K562 (cell line): ENCODE measurements at regions not wholly inside any gene's neighbourhood (a gene's known extent, or its start where the extent isn't known, plus 50 kb on each side); places are given as distances from the start of the nearest gene placed in this dataset.
A peak's percentile ranks its signal among the peaks of the same experiment; 100 is the strongest.

ENCODE experiments used
- ARID1B ChIP-seq: fragments of 450-650 bp; IDR thresholded peaks from 2 replicates; pipeline ENCODE4 v1.6.1; 2016; ENCODE audit warnings: antibody characterized with exemption, mild to moderate bottlenecking, inconsistent platforms
- C11orf30 ChIP-seq: fragments of 450-650 bp; IDR thresholded peaks from 2 replicates; pipeline ENCODE4 v1.6.1; 2016; ENCODE audit warnings: low read depth, mild to moderate bottlenecking
- CBFA2T3 ChIP-seq: fragments of 450-650 bp; IDR thresholded peaks from 2 replicates; pipeline ENCODE4 v1.6.1; 2017
- CREM ChIP-seq: IDR thresholded peaks from 2 replicates; pipeline ENCODE4 v1.6.1; 2014; ENCODE audit warnings: antibody characterized with exemption, low read depth
- EGR1 ChIP-seq: fragments of 450-650 bp; conservative IDR thresholded peaks from 2 replicates; pipeline ENCODE4 v1.6.1; 2017; ENCODE audit warnings: mild to moderate bottlenecking
- FOXK2 ChIP-seq, 2 experiments: fragments of 450-650 bp; IDR thresholded peaks in 1 of 2; conservative IDR thresholded peaks in 1 of 2; 2 replicates each; pipeline ENCODE4 v1.6.1; 2016; ENCODE audit warnings: low read depth in 2 of 2, mild to moderate bottlenecking in 1 of 2
- JUND ChIP-seq, 2 experiments: IDR thresholded peaks; 2 replicates in 1 of 2; 3 replicates in 1 of 2; pipeline ENCODE4 v1.6.1; 2011; ENCODE audit warnings: borderline replicate concordance in 2 of 2, low read depth in 2 of 2, low read length in 2 of 2, improper control_type of control experiment in 1 of 2, missing biosample characterization in 1 of 2, missing genetic modification characterization in 1 of 2, missing genetic modification reagents in 1 of 2
- KAT2B ChIP-seq: IDR thresholded peaks from one replicate; pipeline ENCODE4 v1.6.1; 2012; ENCODE audit warnings: low read depth, mild to moderate bottlenecking, control low read depth, inconsistent platforms, low read length, moderate library complexity
- KDM1A ChIP-seq, 2 experiments: fragments of 450-650 bp; IDR thresholded peaks; 2 replicates each; pipeline ENCODE4 v1.6.1; 2016; ENCODE audit warnings: mild to moderate bottlenecking in 2 of 2
- L3MBTL2 ChIP-seq: fragments of 450-650 bp; IDR thresholded peaks from 2 replicates; pipeline ENCODE4 v1.6.1; 2016; ENCODE audit warnings: mild to moderate bottlenecking, moderate library complexity
- MBD2 ChIP-seq: sonication (generic); IDR thresholded peaks from 2 replicates; pipeline ENCODE4 v1.6.1; 2016; ENCODE audit warnings: low read depth, borderline replicate concordance
- MED1 ChIP-seq: sonication (generic); formaldehyde crosslinking; IDR thresholded peaks from 2 replicates; pipeline ENCODE4 v1.8.1; 2023; ENCODE audit warnings: missing genetic modification reagents, borderline replicate concordance
- NFE2 ChIP-seq: IDR thresholded peaks from 2 replicates; pipeline ENCODE4 v1.6.1; 2014; ENCODE audit warnings: antibody characterized with exemption, low read depth
- NFIX ChIP-seq: fragments of 250-450 bp; sonication (Bioruptor Pico); IDR thresholded peaks from 2 replicates; pipeline ENCODE4 v1.4.0; 2020; ENCODE audit warnings: low read depth, mild to moderate bottlenecking, moderate library complexity
- PCBP2 ChIP-seq: fragments of 200-400 bp; formaldehyde crosslinking; IDR thresholded peaks from 2 replicates; pipeline ENCODE4 v1.6.1; 2018; ENCODE audit warnings: low read length, low read depth, mild to moderate bottlenecking, moderate library complexity; ENCODE audit not compliant: poor library complexity, severe bottlenecking
- RFX1 ChIP-seq: fragments of 450-650 bp; IDR thresholded peaks from 2 replicates; pipeline ENCODE4 v1.6.1; 2016; ENCODE audit warnings: mild to moderate bottlenecking, moderate library complexity
- SMARCB1 ChIP-seq: IDR thresholded peaks from 2 replicates; pipeline ENCODE4 v1.6.1; 2011; ENCODE audit warnings: improper control_type of control experiment, low read depth; ENCODE audit not compliant: insufficient read length
- TCFL5 ChIP-seq: fragments of 250-450 bp; sonication (Bioruptor Pico); conservative IDR thresholded peaks from 2 replicates; pipeline ENCODE4 v1.6.1; 2021; ENCODE audit warnings: mild to moderate bottlenecking, moderate library complexity, matching md5 sums
- ZC3H11A ChIP-seq: IDR thresholded peaks from 2 replicates; pipeline ENCODE4 v1.6.1; 2012; ENCODE audit warnings: low read depth, low read length, improper control_type of control experiment
- ZC3H4 ChIP-seq: sonication (generic); formaldehyde crosslinking; IDR thresholded peaks from 2 replicates; pipeline ENCODE4 v1.9.0; 2021; ENCODE audit warnings: missing genetic modification reagents, borderline replicate concordance
- ZNF134 ChIP-seq: fragments of 250-450 bp; sonication (Bioruptor Pico); conservative IDR thresholded peaks from 2 replicates; pipeline ENCODE4 v1.4.0; 2020
- ZNF707 ChIP-seq: fragments of 250-450 bp; sonication (Bioruptor Pico); conservative IDR thresholded peaks from 2 replicates; pipeline ENCODE4 v1.8.0; 2022; ENCODE audit warnings: inconsistent platforms, mild to moderate bottlenecking, moderate library complexity
- TF ChIP-seq, protein P1 (sequence below): fragments of 450-650 bp; IDR thresholded peaks from 2 replicates; pipeline ENCODE4 v1.6.1; 2016; ENCODE audit warnings: missing biosample characterization, missing genetic modification characterization
- TF ChIP-seq, protein P2 (sequence below): sonication (generic); IDR thresholded peaks from 2 replicates; pipeline ENCODE4 v1.6.1; 2016
- TF ChIP-seq, protein P3 (sequence below), 2 experiments: fragments of 200-800 bp in 1 of 2; sonication (Bioruptor generic) in 1 of 2; sonication (generic) in 1 of 2; formaldehyde crosslinking in 1 of 2; IDR thresholded peaks in 1 of 2; conservative IDR thresholded peaks in 1 of 2; 2 replicates each; pipeline versions ENCODE4 v1.5.0 to v1.6.1; 2016 to 2020; ENCODE audit warnings: missing compliant biosample characterization in 1 of 2, missing genetic modification characterization in 1 of 2, missing genetic modification reagents in 1 of 2

DNA sequence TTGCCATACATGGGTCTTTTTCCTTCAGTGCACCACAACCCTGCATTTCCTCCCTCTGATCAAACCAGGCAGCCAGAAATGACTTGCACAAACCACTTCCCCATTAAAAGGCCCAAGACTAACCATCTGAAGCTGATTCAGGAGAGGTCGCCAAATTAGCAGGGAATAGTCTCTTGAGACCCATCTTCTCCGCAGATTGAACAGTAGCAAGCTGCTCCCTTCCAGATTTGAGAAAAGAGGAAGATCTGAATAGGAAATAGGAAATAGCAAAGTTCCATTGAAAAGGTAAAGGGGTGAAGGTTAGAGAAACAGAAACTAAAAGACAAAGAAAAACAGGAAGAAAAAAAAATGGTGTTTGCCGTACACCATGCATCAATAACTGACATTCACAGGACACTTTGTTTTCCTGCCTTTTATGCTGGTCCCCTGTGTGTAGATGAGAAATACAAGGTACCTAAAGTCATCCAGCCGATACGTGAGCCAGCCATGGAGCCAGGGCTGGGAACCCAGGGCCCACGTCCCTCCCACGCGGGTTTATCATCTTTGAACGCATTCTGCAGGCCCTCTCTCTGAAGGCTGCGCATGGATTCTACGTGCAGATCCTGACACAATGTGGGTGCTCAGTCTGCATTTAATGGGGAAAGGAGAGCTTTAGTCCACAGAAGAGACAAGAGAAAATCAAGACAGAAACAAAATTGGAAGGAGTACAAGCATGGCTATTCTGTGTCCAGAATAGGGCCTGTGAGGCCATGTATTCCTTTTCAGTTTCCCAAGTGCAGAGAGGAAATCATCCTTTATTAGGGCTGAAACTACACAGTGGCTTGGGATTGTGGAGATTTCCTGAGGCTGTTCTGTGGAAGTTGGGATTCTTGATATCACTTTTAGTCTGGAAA is 268.4 kb upstream of the NPVF start (continued):
- TF ChIP-seq, protein P1, sequence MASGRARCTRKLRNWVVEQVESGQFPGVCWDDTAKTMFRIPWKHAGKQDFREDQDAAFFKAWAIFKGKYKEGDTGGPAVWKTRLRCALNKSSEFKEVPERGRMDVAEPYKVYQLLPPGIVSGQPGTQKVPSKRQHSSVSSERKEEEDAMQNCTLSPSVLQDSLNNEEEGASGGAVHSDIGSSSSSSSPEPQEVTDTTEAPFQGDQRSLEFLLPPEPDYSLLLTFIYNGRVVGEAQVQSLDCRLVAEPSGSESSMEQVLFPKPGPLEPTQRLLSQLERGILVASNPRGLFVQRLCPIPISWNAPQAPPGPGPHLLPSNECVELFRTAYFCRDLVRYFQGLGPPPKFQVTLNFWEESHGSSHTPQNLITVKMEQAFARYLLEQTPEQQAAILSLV (tag): no peak
- TF ChIP-seq MED1 (CRISPR knock-in tag): no peak
- no peak for TF ChIP-seq SMARCB1
- peak; percentile 81 for TF ChIP-seq C11orf30
- 0 out of 4 replicates have a peak, but pooled peaks of 1 of the 2 experiments have one; percentile 20 for TF ChIP-seq FOXK2 (conservative IDR thresholded peaks at IDR 0.05 in 1 of 2, IDR thresholded peaks at IDR 0.05 in 1 of 2; ENCODE audit: low read depth in 2 of 2)
- TF ChIP-seq JUND (IDR thresholded peaks at IDR 0.05; ENCODE audit: borderline replicate concordance, low read depth, low read length): no peak
- no peak; the same call in 2 of the 3 replicates for TF ChIP-seq JUND (tag; IDR thresholded peaks at IDR 0.05; ENCODE audit: borderline replicate concordance, low read depth, low read length)
- peak; percentile 60 for TF ChIP-seq CREM
- no peak for TF ChIP-seq ZNF707
- 0 out of 2 replicates have a peak, but pooled peaks have one; percentile 16 for TF ChIP-seq L3MBTL2
- TF ChIP-seq RFX1: no peak
- TF ChIP-seq CBFA2T3: 0 out of 2 replicates have a peak, but pooled peaks have one; percentile 7
- peak; percentile 91 for TF ChIP-seq NFE2
- TF ChIP-seq ZNF134 (CRISPR knock-in tag): no peak
- peak; percentile 62 for TF ChIP-seq EGR1
- TF ChIP-seq KAT2B: no peak
- TF ChIP-seq NFIX (CRISPR knock-in tag): no peak
- 0 out of 4 replicates have a peak, but pooled peaks of 1 of the 2 experiments have one; percentile 4 for TF ChIP-seq KDM1A (IDR thresholded peaks at IDR 0.05)
- TF ChIP-seq TCFL5 (CRISPR knock-in tag): no peak
- TF ChIP-seq, protein P2, sequence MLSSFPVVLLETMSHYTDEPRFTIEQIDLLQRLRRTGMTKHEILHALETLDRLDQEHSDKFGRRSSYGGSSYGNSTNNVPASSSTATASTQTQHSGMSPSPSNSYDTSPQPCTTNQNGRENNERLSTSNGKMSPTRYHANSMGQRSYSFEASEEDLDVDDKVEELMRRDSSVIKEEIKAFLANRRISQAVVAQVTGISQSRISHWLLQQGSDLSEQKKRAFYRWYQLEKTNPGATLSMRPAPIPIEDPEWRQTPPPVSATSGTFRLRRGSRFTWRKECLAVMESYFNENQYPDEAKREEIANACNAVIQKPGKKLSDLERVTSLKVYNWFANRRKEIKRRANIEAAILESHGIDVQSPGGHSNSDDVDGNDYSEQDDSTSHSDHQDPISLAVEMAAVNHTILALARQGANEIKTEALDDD: peak; percentile 62; the same call in 1 of the 2 replicates
- no peak for TF ChIP-seq MBD2
- TF ChIP-seq ZC3H11A: no peak
- TF ChIP-seq PCBP2: no peak
- TF ChIP-seq, protein P3, sequence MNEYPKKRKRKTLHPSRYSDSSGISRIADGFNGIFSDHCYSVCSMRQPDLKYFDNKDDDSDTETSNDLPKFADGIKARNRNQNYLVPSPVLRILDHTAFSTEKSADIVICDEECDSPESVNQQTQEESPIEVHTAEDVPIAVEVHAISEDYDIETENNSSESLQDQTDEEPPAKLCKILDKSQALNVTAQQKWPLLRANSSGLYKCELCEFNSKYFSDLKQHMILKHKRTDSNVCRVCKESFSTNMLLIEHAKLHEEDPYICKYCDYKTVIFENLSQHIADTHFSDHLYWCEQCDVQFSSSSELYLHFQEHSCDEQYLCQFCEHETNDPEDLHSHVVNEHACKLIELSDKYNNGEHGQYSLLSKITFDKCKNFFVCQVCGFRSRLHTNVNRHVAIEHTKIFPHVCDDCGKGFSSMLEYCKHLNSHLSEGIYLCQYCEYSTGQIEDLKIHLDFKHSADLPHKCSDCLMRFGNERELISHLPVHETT (CRISPR knock-in tag; conservative IDR thresholded peaks at IDR 0.05 in 1 of 2, IDR thresholded peaks at IDR 0.05 in 1 of 2): 0 out of 4 replicates have a peak, but pooled peaks of 1 of the 2 experiments have one; percentile 31
- TF ChIP-seq ZC3H4: no peak
- 0 out of 2 replicates have a peak, but pooled peaks have one; percentile 33 for TF ChIP-seq ARID1B
